Activated effector memory CD4-positive, alpha-beta T cell treated with anti-CD3 and anti-CD28 coated beads, Interleukin-2, amount 50 U/mL, for 16 hours (primary cell): ENCODE measurements at regions not wholly inside any gene's neighbourhood (a gene's known extent, or its start where the extent isn't known, plus 50 kb on each side); places are given as distances from the start of the nearest gene placed in this dataset.

Experiments used
- DNase-seq: peaks from one replicate; pipeline ENCODE4 v3.0.0-alpha.2; 2020

GRCh38 chr11:116553482-116553881 is 219.3 kb downstream of the BUD13 start:
- DNase-seq: no peak

GRCh38 chr11:116551576-116551975 is 221.2 kb downstream of the BUD13 start:
- no peak for DNase-seq

- no peak for DNase-seq
These were observed 224.5 kb downstream of the BUD13 start for GRCh38 chr11:116548256-116548655.

- DNase-seq: no peak
These were observed 225.2 kb downstream of the BUD13 start for GRCh38 chr11:116547571-116547970.

GRCh38 chr11:116545912-116546311 is 226.9 kb downstream of the BUD13 start:
- DNase-seq: no peak

GRCh38 chr11:116544721-116545120 is 228.1 kb downstream of the BUD13 start:
- no peak for DNase-seq

- DNase-seq: no peak
These were observed 228.8 kb downstream of the BUD13 start for GRCh38 chr11:116543911-116544475.

- DNase-seq: no peak
These were observed 229.7 kb downstream of the BUD13 start for GRCh38 chr11:116543099-116543498.

GRCh38 chr11:116542406-116542805 is 230.4 kb downstream of the BUD13 start:
- no peak for DNase-seq

GRCh38 chr11:116541460-116541859 is 231.3 kb downstream of the BUD13 start:
- no peak for DNase-seq

- DNase-seq: no peak
These were observed 232.0 kb downstream of the BUD13 start for GRCh38 chr11:116540645-116541304.

- no peak for DNase-seq
These were observed 232.9 kb downstream of the BUD13 start for GRCh38 chr11:116539836-116540418.

GRCh38 chr11:116539211-116539610 is 233.6 kb downstream of the BUD13 start:
- no peak for DNase-seq

GRCh38 chr11:116538677-116539076 is 234.1 kb downstream of the BUD13 start:
- no peak for DNase-seq

GRCh38 chr11:116537709-116538108 is 235.1 kb downstream of the BUD13 start:
- no peak for DNase-seq

GRCh38 chr11:116537121-116537520 is 235.7 kb downstream of the BUD13 start:
- DNase-seq: no peak

GRCh38 chr11:116536416-116536815 is 236.4 kb downstream of the BUD13 start:
- DNase-seq: no peak

GRCh38 chr11:116535994-116536393 is 236.8 kb downstream of the BUD13 start:
- DNase-seq: no peak

- no peak for DNase-seq
These were observed 237.7 kb downstream of the BUD13 start for GRCh38 chr11:116535120-116535519.

GRCh38 chr11:116534270-116534975 is 238.4 kb downstream of the BUD13 start:
- no peak for DNase-seq

GRCh38 chr11:116533186-116533825 is 239.5 kb downstream of the BUD13 start:
- DNase-seq: no peak

GRCh38 chr11:116532066-116532465 is 240.7 kb downstream of the BUD13 start:
- no peak for DNase-seq

GRCh38 chr11:116530705-116531104 is 242.1 kb downstream of the BUD13 start:
- DNase-seq: no peak
